Medulla oblongata (tissue), 1 donor: ENCODE measurements at regions not wholly inside any gene's neighbourhood (a gene's known extent, or its start where the extent isn't known, plus 50 kb on each side); places are given as distances from the start of the nearest gene placed in this dataset.
"Not testable (repeated sequence)": the region's sequence is repeated elsewhere in the genome, so short reads cannot be mapped to it uniquely, and the experiment has no call there.

Experiments used
- DNase-seq: peaks from one replicate; pipeline ENCODE4 v3.0.0-alpha.2; 2015; ENCODE audit errors: extremely low spot score

GRCh38 chr6:112511441-112511840 is 164.3 kb downstream of the RFPL4B start:
- DNase-seq: no peak

- no peak for DNase-seq
Measured at GRCh38 chr6:112513175-112513574, 166.0 kb downstream of the RFPL4B start.

DNA sequence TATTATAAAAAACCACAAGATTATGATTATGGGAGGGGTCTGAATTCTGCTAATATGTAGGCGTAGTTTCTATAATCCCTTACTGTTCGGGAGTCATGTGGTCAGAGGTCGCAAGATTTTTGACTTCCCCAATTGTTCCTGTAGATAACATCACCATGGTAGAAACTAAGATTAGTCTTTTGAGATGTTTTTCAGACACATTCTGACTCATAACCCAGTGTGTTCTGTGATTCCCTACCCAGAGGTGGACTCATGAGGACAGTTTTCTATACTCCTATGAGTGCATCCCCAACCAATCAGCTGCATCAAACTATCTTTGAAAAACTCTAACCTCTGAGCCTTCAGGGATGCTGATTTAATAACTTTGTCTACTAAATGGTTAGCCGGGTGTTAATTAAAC is 175.5 kb downstream of the RFPL4B start:
- DNase-seq: no peak

- DNase-seq: no peak
Measured at GRCh38 chr6:112524071-112524470, 176.9 kb downstream of the RFPL4B start.

DNA sequence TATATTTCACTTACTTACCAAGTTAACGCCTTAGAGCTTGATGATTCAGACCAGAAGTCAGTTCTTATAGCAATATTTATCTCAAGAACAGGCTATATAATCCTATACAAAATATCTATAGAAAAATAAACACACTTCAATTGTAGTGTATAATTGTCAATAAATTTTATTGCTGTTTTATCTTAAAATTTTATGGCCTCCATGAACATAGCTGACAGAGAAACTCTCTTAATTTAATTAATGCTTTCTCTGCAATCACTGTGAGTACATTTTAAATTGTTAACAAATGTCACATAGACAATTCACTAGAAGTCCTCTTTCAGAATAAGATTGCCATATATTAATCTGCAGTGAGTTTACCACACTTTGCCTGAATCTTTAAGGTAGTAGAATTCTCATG is 178.6 kb downstream of the RFPL4B start:
- DNase-seq: no peak

DNA sequence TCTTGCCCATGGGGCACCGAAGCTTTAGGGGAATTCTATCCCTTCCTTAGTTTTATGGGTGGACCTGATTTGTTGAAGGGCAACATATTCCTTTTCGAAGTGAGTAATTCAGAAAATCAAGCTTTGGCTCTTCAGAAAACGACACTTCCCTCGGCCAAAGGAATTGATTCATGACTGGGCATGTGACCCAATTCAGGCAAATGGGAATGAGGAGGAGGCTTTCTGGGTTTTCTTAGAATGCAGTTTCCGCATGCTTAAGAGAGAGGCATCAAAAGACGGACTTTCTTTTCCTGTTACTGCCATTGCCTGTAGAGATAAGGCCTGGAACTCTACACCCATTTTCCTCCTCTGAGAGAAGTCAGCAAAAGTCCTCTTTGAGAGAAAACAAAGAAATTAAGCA is 179.5 kb downstream of the RFPL4B start:
- no peak for DNase-seq

DNA sequence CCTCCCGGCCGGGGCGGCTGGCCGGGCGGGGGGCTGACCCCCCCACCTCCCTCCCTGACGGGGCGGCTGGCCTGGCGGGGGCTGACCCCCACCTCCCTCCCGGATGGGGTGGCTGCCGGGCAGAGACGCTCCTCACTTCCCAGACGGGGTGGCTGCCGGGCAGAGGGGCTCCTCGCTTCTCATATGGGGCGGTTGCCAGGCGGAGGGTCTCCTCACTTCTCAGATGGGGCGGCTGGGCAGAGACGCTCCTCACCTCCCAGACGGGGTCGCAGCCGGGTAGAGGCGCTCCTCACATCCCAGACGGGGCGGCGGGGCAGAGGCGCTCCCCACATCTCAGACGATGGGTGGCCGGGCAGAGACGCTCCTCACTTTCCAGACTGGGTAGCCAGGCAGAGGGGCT is 181.2 kb downstream of the RFPL4B start:
- DNase-seq: not testable (repeated sequence)

GRCh38 chr6:112535816-112536215 is 188.7 kb downstream of the RFPL4B start:
- DNase-seq: no peak

DNA sequence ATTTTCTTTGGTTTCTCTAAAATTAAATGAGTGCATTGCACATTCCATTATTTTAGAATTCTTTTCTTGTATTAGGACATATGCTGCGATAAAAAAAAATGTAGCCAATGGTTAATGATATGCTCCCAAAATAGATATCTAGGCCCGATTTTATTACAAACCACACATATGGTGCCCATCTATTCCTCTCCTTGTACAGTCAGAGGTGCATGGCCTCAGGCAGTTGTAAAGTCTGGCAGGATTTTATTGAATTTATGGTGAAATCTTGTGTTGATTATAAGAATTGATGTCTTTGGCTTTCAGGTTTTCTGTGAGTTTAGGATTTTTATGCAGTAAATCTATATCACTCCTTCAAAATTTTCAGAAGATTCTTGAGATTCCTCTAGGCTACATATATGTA is 192.2 kb downstream of the RFPL4B start:
- DNase-seq: no peak

GRCh38 chr6:112541847-112542246 is 194.7 kb downstream of the RFPL4B start:
- not testable (repeated sequence) for DNase-seq

GRCh38 chr6:112547321-112548085 is 200.4 kb downstream of the RFPL4B start:
- DNase-seq: not testable (repeated sequence)

- no peak for DNase-seq
Measured at GRCh38 chr6:112549749-112550148, 202.6 kb downstream of the RFPL4B start.

DNA sequence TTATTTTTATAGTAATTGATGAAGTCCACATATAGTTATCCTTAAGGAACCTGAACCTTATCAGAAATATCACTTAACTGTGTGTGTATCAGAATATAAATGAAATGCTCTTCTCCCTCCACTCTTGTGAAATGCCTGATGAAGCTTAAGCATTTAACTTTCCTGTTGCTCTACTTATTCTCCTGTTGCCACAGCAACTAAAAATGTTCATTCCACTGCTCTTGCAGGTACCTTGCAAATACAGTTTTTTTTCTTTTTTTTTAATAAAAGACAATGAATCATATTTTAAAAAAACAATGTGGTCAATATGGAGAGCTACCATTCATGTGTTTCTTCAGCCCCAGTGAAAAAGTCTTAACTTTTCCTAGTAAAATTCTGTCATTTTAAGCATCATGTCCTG is 210.3 kb downstream of the RFPL4B start:
- DNase-seq: no peak

DNA sequence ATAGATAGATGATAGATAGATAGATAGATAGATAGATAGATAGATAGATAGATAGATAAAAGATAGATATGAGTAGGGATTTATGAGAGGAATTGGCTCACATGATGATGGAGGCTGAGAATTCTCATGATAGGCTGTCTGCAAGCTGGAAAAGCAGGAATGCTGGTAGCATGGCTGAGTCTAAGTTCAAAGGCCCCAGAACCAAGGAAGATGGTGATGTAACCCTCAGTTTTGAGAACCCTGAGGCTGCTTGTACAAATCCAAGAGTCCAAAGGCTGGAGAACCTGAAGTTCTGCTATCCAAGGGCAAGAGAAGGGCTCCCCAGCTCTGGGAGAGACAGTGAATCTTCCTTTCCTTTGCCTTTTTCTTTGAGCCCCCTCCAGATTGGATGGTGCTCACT is 210.8 kb downstream of the RFPL4B start:
- DNase-seq: no peak

DNA sequence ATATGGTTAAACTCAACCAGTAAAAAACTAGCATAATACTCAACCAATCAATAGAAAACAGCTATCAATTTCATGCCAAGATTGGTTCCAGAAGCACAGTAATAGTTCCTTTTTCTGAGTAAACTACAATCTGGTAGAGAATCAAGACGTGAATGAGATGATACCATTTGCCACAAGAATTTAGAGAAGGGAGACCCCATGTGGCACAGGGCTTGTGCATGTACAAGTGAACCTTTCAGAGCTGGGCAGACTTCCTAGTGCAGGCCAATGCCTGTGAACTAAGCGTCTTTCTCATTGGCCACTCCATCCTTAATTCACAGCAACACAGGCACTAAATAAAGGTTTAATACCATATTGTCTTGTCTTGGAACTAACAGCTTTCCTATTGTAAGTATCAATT is 213.5 kb downstream of the RFPL4B start:
- DNase-seq: no peak

DNA sequence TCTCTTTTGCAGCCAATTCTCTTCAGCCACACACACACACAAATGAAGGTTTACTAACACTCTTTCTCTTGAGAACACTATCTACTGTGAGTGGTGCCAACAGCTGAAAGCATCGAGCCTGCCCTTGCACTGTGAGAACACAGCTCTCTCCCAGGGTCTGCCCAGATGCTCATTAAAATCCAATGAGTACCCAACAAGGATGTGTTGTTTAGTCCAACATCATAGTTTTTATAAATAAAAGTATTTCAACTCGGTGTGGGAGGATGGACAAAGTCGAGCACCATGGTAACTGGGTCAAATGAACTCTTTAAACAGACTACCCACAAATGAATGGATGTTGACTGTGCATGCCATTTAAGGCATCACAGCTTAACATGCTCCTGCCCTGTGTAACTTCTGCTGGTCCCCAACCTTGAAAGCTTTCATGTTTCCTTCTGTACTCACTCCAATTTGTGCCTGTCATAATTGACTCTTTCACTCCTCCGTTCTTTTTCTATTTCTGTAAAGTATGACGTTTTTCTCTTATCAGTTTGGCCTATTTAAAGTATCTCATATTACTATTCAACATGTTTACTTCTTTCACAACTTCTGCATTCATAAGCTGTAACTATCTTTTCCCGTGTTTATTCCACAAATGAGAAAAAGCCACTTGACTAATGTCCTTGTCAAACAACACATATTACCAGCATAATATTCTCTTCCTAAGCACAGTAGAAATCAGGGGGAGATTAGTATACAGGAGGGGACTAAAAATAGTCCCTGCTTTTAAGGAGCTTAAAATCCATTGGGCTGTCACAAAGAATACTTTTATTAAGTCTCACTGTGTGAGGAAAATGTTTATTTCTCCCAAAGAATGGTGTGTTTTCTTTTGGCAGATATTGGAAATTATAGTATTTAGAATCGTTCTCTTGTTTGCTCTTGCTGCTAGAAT is 215.4 kb downstream of the RFPL4B start:
- DNase-seq: peak; percentile 64

DNA sequence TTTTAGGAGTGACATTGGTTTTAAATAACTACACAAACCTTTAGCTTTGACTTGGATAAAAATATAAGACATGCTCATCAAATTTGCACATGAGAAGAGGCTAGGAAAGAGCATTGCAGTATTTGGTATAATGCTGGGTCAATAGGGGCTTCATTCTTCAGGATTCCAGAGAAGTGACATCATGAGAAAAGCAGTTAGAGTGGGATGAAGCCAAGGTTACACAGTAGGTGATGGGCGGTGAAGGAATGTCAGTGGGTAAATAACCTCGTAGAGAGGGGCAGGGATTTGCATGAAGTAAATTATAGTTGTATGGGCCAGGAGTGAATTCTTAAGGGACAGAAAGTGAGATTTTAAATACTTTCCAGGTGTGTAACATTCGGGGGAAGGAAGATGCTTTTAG is 216.2 kb downstream of the RFPL4B start:
- no peak for DNase-seq

GRCh38 chr6:112568066-112568465 is 220.9 kb downstream of the RFPL4B start:
- no peak for DNase-seq

DNA sequence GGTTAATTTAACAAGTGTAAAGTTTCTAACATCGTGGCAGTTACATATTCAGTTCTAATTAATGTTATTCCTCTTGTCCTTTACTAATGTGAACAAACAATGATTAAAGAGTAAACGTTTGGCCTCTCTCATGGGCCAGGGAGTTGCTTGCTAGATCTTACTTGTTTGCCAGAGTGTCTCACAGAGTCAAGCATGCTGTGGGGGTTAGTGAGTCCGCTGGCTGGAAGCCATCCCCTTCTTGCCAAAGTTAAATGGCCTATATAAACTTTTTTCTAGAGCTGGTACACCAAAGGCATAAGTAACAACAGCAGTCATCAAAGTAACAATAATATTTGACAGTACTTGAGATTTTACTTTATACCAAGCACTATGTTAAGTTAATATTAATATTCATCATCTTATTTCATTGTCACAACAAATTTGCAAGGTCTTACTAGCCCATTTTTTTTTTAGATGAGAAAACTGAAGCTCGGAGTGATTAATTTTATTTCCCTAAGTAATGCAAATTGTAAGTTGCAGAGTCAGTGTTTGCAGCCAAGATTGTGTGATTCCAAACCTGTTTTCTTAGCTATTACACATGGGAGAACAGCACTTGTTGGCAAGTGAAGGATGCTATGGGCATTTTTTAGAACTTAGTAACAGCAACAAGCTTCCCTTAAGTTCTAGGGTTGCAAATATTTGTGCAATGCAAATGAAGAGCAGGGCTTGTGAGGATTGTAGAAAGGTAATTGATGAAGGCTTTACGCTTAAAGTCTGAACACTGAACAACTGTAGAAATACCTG is 224.5 kb downstream of the RFPL4B start:
- DNase-seq: peak; percentile 76

DNA sequence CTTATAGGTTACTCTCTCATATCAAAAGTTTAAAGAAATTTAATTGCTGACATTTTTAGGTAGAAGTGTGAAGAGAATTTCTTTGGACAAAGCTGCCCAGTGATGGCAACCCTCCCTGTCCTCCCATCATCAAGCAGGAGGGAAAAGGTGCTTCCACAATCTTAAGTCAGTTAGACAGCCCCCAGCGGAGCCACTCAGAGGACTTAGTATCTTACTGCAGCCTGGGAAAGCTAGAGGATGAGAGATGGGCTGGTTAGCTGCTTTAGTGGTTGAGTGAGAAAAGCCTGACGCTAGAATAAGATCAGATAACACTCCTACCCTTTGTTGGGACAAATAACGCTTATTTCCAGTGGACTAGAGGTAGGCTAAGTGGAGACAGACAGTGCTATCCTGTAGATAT is 227.1 kb downstream of the RFPL4B start:
- no peak for DNase-seq

DNA sequence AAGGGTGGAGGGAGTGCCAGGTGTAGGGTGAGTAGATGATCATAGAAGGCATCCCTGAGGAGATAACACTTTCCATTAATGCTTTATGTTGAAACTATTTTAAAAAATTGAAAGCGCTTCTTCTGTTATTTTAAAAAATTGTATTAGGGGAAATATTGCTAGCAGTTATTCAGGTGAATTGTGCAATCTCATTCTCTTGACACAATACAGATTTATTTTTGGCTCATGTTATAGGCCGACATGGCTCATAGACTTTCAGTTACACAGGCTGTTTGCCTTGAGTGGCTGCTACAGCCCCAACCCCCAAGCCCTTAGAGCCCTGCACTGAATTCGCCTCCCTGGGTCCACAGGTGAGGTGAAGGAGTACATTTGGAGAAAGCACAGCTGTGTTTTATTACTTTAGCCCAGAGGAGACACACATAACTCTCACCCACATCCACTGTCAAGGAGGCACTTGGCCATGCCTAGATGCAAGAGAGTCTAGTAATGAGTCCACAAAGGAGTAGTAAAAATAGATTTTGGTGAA is 228.2 kb downstream of the RFPL4B start:
- no peak for DNase-seq

- no peak for DNase-seq
Measured at GRCh38 chr6:112576423-112576822, 229.3 kb downstream of the RFPL4B start.
